T-helper 2 cell (primary cell): ENCODE measurements at regions not wholly inside any gene's neighbourhood (a gene's known extent, or its start where the extent isn't known, plus 50 kb on each side); places are given as distances from the start of the nearest gene placed in this dataset.
"Not testable (repeated sequence)": the region's sequence is repeated elsewhere in the genome, so short reads cannot be mapped to it uniquely, and the experiment has no call there.

ENCODE experiments used
- DNase-seq, 5 experiments: peaks; one replicate each; pipeline versions ENCODE4 v3.0.0 to v3.0.0-alpha.2; 2012 to 2022

- no peak for DNase-seq
Measured at GRCh38 chr17:83159204-83160049, 80.0 kb downstream of the METRNL start.

- no peak for DNase-seq
Measured at GRCh38 chr17:83160443-83161297, 81.3 kb downstream of the METRNL start.

GRCh38 chr17:83161298-83162034, 82.1 kb downstream of the METRNL start:
- no peak for DNase-seq

GRCh38 chr17:83162035-83162745, 82.8 kb downstream of the METRNL start:
- no peak for DNase-seq

- no peak for DNase-seq
Measured at GRCh38 chr17:83164490-83164889, 85.1 kb downstream of the METRNL start.

- no peak for DNase-seq
Measured at GRCh38 chr17:83170571-83171260, 91.3 kb downstream of the METRNL start.

- peak in 1 of 5 experiments; percentile 4 for DNase-seq
Measured at GRCh38 chr17:83171661-83172060, 92.3 kb downstream of the METRNL start.

- DNase-seq = not testable (repeated sequence)
Measured at GRCh38 chr17:83172099-83172498, 92.7 kb downstream of the METRNL start.

GRCh38 chr17:83172646-83173045, 93.2 kb downstream of the METRNL start:
- not testable (repeated sequence) for DNase-seq

- DNase-seq = peak in 1 of 5 experiments; percentile 5
Measured at GRCh38 chr17:83173180-83173913, 93.9 kb downstream of the METRNL start.

- DNase-seq = peak in 1 of 5 experiments; percentile 4
Measured at GRCh38 chr17:83173914-83174361, 94.5 kb downstream of the METRNL start.

- no peak for DNase-seq
Measured at GRCh38 chr17:83174362-83175118, 95.1 kb downstream of the METRNL start.

GRCh38 chr17:83175119-83175821, 95.9 kb downstream of the METRNL start:
- no peak for DNase-seq

- no peak for DNase-seq
Measured at GRCh38 chr17:83175822-83176622, 96.6 kb downstream of the METRNL start.

GRCh38 chr17:83176623-83177583, 97.5 kb downstream of the METRNL start:
- DNase-seq = no peak

GRCh38 chr17:83177611-83178532, 98.5 kb downstream of the METRNL start:
- DNase-seq = peak in 1 of 5 experiments; percentile 8
